GM21576 (cell line): ENCODE measurements at regions not wholly inside any gene's neighbourhood (a gene's known extent, or its start where the extent isn't known, plus 50 kb on each side); places are given as distances from the start of the nearest gene placed in this dataset.
A peak's percentile ranks its signal among the peaks of the same experiment; 100 is the strongest.

Source experiments
- ATAC-seq: cut with Tn5 transposase; IDR thresholded peaks from one replicate; pipeline ENCODE4 v1.9.1; 2021; ENCODE audit warnings: mild to moderate bottlenecking, moderate library complexity; ENCODE audit not compliant: unreplicated experiment

- ATAC-seq = no peak
Observed at GRCh38 chr13:100941377-100942368, 267.1 kb upstream of the TMTC4 start.

GRCh38 chr13:100940658-100941057, 266.1 kb upstream of the TMTC4 start:
- no peak for ATAC-seq

- ATAC-seq = no peak
Observed at GRCh38 chr13:100933841-100934240, 259.2 kb upstream of the TMTC4 start.

GRCh38 chr13:100922599-100922998, 248.0 kb upstream of the TMTC4 start:
- ATAC-seq = no peak

GRCh38 chr13:100921139-100921538, 246.5 kb upstream of the TMTC4 start:
- ATAC-seq = no peak

GRCh38 chr13:100917011-100917410, 242.4 kb upstream of the TMTC4 start:
- ATAC-seq = peak; percentile 50

- ATAC-seq = no peak
Observed at GRCh38 chr13:100913143-100913542, 238.5 kb upstream of the TMTC4 start.

GRCh38 chr13:100904293-100904976, 229.8 kb upstream of the TMTC4 start:
- ATAC-seq = no peak

GRCh38 chr13:100899720-100900316, 225.2 kb upstream of the TMTC4 start:
- no peak for ATAC-seq

- ATAC-seq = no peak
Observed at GRCh38 chr13:100898431-100898830, 223.8 kb upstream of the TMTC4 start.

GRCh38 chr13:100895651-100896050, 221.1 kb upstream of the TMTC4 start:
- ATAC-seq = no peak

GRCh38 chr13:100892981-100893380, 218.4 kb upstream of the TMTC4 start:
- no peak for ATAC-seq

- ATAC-seq = no peak
Observed at GRCh38 chr13:100890645-100891044, 216.1 kb upstream of the TMTC4 start.

- ATAC-seq = no peak
Observed at GRCh38 chr13:100887729-100888151, 213.1 kb upstream of the TMTC4 start.

- no peak for ATAC-seq
Observed at GRCh38 chr13:100883453-100883852, 208.9 kb upstream of the TMTC4 start.

GRCh38 chr13:100881291-100881864, 206.8 kb upstream of the TMTC4 start:
- ATAC-seq = no peak

- ATAC-seq = no peak
Observed at GRCh38 chr13:100880166-100880565, 205.6 kb upstream of the TMTC4 start.

- ATAC-seq = no peak
Observed at GRCh38 chr13:100879255-100879654, 204.7 kb upstream of the TMTC4 start.

GRCh38 chr13:100876044-100876403, 201.4 kb upstream of the TMTC4 start:
- no peak for ATAC-seq

GRCh38 chr13:100875392-100876043, 200.9 kb upstream of the TMTC4 start:
- ATAC-seq = no peak

GRCh38 chr13:100872761-100873160, 198.2 kb upstream of the TMTC4 start:
- no peak for ATAC-seq
